A673 (cell line): ENCODE measurements at regions not wholly inside any gene's neighbourhood (a gene's known extent, or its start where the extent isn't known, plus 50 kb on each side); places are given as distances from the start of the nearest gene placed in this dataset.
"Not testable (repeated sequence)": the region's sequence is repeated elsewhere in the genome, so short reads cannot be mapped to it uniquely, and the experiment has no call there.

ENCODE experiments used
- BruUV-seq: library from RNA; stranded (reverse); fragments of 400-500 nt; replicated peaks from 2 replicates; lab custom pipeline; 2021; lab: Mats Ljungman, UMichigan
- CTCF ChIA-PET: fragments of 300-600 bp; sonication (Branson Sonifier 250); formaldehyde crosslinking; loops from one replicate; lab custom pipeline; 2022; ENCODE audit warnings: antibody characterized with exemption; lab: Charles Lee
- POLR2A ChIA-PET: fragments of 300-600 bp; sonication (Branson Sonifier 250); formaldehyde crosslinking; loops from one replicate; lab custom pipeline; 2022; ENCODE audit warnings: antibody characterized with exemption; ENCODE audit not compliant: low non-redundant PET; lab: Charles Lee
- DNase-seq: peaks from one replicate; pipeline ENCODE4 v3.0.0-alpha.2; 2015; ENCODE audit warnings: low spot score
- H3K27ac ChIP-seq: fragments of 200-600 bp; sonication (generic); 2 replicates; pipeline ENCODE4 v1.5.1; 2016; ENCODE audit warnings: mixed run types, low read depth, mild to moderate bottlenecking, mixed read lengths, antibody characterized with exemption, low read length; ENCODE audit not compliant: poor library complexity, severe bottlenecking
- H3K27me3 ChIP-seq: fragments of 200-600 bp; sonication (generic); replicated peaks from 2 replicates; pipeline ENCODE4 v1.6.1; 2017; ENCODE audit warnings: mixed run types, low read depth, mild to moderate bottlenecking, mixed read lengths, antibody characterized with exemption, low read length; ENCODE audit not compliant: insufficient read depth, poor library complexity
- H3K36me3 ChIP-seq: fragments of 200-600 bp; sonication (generic); 2 replicates; pipeline ENCODE4 v1.6.1; 2016; ENCODE audit warnings: mixed run types, mild to moderate bottlenecking, mixed read lengths, antibody characterized with exemption, low read length; ENCODE audit not compliant: insufficient read depth, poor library complexity, severe bottlenecking
- H3K4me1 ChIP-seq: fragments of 200-600 bp; sonication (generic); 2 replicates; pipeline ENCODE4 v1.6.1; 2017; ENCODE audit warnings: mixed run types, mild to moderate bottlenecking, mixed read lengths, antibody characterized with exemption, low read length; ENCODE audit not compliant: insufficient read depth, poor library complexity, severe bottlenecking
- H3K4me3 ChIP-seq: fragments of 200-600 bp; sonication (generic); 2 replicates; pipeline ENCODE4 v1.5.1; 2016; ENCODE audit warnings: low read depth, mixed run types, mild to moderate bottlenecking, mixed read lengths, low read length; ENCODE audit not compliant: poor library complexity, severe bottlenecking
- H3K9me3 ChIP-seq: fragments of 200-600 bp; sonication (generic); 2 replicates; pipeline ENCODE4 v1.6.1; 2016; ENCODE audit warnings: mixed run types, low read depth, mild to moderate bottlenecking, mixed read lengths, antibody characterized with exemption, low read length; ENCODE audit not compliant: poor library complexity, severe bottlenecking
- EZH2 ChIP-seq: fragments of 200-600 bp; sonication (generic); IDR thresholded peaks from 2 replicates; pipeline ENCODE4 v1.6.1; 2017; ENCODE audit warnings: borderline replicate concordance, low read depth, mild to moderate bottlenecking, mixed read lengths, antibody characterized with exemption, low read length; ENCODE audit not compliant: poor library complexity, severe bottlenecking
- intact Hi-C: fragments of 100-400 bp; cut with micrococcal nuclease; formaldehyde crosslinking; loops from one replicate; pipeline ENCODE4 v1.10.0; 2022; ENCODE audit not compliant: unreplicated experiment
- TF ChIP-seq, protein P1 (sequence below): fragments of 300-800, 200-600 bp; sonication (generic); conservative IDR thresholded peaks from 2 replicates; pipeline ENCODE4 v1.5.1; 2017; ENCODE audit warnings: low read depth, mild to moderate bottlenecking, antibody characterized with exemption, low read length, moderate library complexity, mixed read lengths

- no peak overlapping the region for H3K27ac ChIP-seq
- POLR2A ChIA-PET: no interaction called here
- no peaks in the 10 kb centered on the region for H3K27me3 ChIP-seq
- BruUV-seq: no TSS peak
- CTCF ChIA-PET: interaction anchor here (0.7 kb wide), 1 partner anchor 110 kb away, joined by 4 read pairs; no protein-coding TSS in a partner anchor
- intact Hi-C loops: loop anchor here (1.0 to 2.0 kb wide), 2 partner anchors 504 to 508 kb away; no protein-coding TSS in a partner anchor
- DNase-seq: no peak
- H3K36me3 ChIP-seq: no peaks in the 10 kb centered on the region
- no peaks in the 10 kb centered on the region for H3K9me3 ChIP-seq
- no peak overlapping the region for H3K4me3 ChIP-seq
- H3K4me1 ChIP-seq: no peaks in the 10 kb centered on the region
- TF ChIP-seq, protein P1, sequence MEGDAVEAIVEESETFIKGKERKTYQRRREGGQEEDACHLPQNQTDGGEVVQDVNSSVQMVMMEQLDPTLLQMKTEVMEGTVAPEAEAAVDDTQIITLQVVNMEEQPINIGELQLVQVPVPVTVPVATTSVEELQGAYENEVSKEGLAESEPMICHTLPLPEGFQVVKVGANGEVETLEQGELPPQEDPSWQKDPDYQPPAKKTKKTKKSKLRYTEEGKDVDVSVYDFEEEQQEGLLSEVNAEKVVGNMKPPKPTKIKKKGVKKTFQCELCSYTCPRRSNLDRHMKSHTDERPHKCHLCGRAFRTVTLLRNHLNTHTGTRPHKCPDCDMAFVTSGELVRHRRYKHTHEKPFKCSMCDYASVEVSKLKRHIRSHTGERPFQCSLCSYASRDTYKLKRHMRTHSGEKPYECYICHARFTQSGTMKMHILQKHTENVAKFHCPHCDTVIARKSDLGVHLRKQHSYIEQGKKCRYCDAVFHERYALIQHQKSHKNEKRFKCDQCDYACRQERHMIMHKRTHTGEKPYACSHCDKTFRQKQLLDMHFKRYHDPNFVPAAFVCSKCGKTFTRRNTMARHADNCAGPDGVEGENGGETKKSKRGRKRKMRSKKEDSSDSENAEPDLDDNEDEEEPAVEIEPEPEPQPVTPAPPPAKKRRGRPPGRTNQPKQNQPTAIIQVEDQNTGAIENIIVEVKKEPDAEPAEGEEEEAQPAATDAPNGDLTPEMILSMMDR: no peak
- TF ChIP-seq EZH2: no peak
Observed at GRCh38 chr1:166432655-166433054, 265.9 kb upstream of the FAM78B start.

GRCh38 chr1:166433404-166434304 is 266.9 kb upstream of the FAM78B start:
- H3K27ac ChIP-seq, H3K4me3 ChIP-seq, POLR2A ChIA-PET, H3K36me3 ChIP-seq, BruUV-seq, H3K9me3 ChIP-seq, CTCF ChIA-PET, H3K4me1 ChIP-seq, H3K27me3 ChIP-seq: not testable (repeated sequence)
- intact Hi-C loops: loop anchor here (1.0 to 2.0 kb wide), 2 partner anchors 505 to 509 kb away; no protein-coding TSS in a partner anchor
- DNase-seq: peak; percentile 20
- TF ChIP-seq, protein P1: 0 out of 2 replicates have a peak, but pooled peaks have one; percentile 36

GRCh38 chr1:166457700-166458099 is 290.9 kb upstream of the FAM78B start:
- POLR2A ChIA-PET: no interaction called here
- H3K4me1 ChIP-seq: no peaks in the 10 kb centered on the region
- H3K4me3 ChIP-seq: no peak overlapping the region
- intact Hi-C loops: no loop called here
- H3K27ac ChIP-seq: no peak overlapping the region
- no peaks in the 10 kb centered on the region for H3K9me3 ChIP-seq
- H3K36me3 ChIP-seq: no peaks in the 10 kb centered on the region
- H3K27me3 ChIP-seq: no peaks in the 10 kb centered on the region
- DNase-seq: no peak
- CTCF ChIA-PET: no interaction called here
- TF ChIP-seq EZH2: no peak
- TF ChIP-seq, protein P1: no peak
- no TSS peak for BruUV-seq
